B cell (primary cell): ENCODE measurements at regions not wholly inside any gene's neighbourhood (a gene's known extent, or its start where the extent isn't known, plus 50 kb on each side); places are given as distances from the start of the nearest gene placed in this dataset.

Experiments
- ATAC-seq: fragments of 200-7000 bp; cut with Tn5 transposase; one replicate; pipeline ENCODE4 v1.10.0; 2021; ENCODE audit warnings: low read depth, mild to moderate bottlenecking, moderate number of reproducible peaks, moderate library complexity
- CTCF ChIA-PET: fragments of 350-600 bp; sonication (Branson Sonifier 250); formaldehyde crosslinking; loops from one replicate; lab custom pipeline; 2021; ENCODE audit warnings: antibody characterized with exemption, inconsistent platforms; lab: Charles Lee
- POLR2A ChIA-PET: fragments of 350-600 bp; sonication (Branson Sonifier 250); formaldehyde crosslinking; loops from one replicate; lab custom pipeline; 2021; ENCODE audit warnings: antibody characterized with exemption; lab: Charles Lee
- DNase-seq: peaks from one replicate; pipeline ENCODE4 v3.0.0; 2013
- H2AFZ ChIP-seq: 2 replicates; pipeline ENCODE4 v1.6.1; 2012; ENCODE audit warnings: mild to moderate bottlenecking, low read depth, low read length; ENCODE audit not compliant: insufficient read depth, poor library complexity, severe bottlenecking
- H3K27ac ChIP-seq, 2 donors: 1 replicate in 1 of 2; 2 replicates in 1 of 2; pipeline ENCODE4 v1.5.1; 2012 to 2013; ENCODE audit warnings: low read length in 2 of 2, mild to moderate bottlenecking in 2 of 2, moderate library complexity in 1 of 2
- H3K27me3 ChIP-seq, 4 experiments: fragments of 200-600 bp in 1 of 4; sonication (generic) in 1 of 4; replicated peaks in 1 of 4; 1 replicate in 2 of 4; 2 replicates in 2 of 4; pipeline versions ENCODE4 v1.6.1 to v1.7.0; 2013 to 2016; ENCODE audit warnings: low read length in 3 of 4, mild to moderate bottlenecking in 2 of 4, mixed read lengths in 1 of 4, moderate library complexity in 1 of 4; ENCODE audit not compliant: insufficient read depth in 4 of 4, control insufficient read depth in 3 of 4; ENCODE audit errors: control extremely low read depth in 1 of 4
- H3K36me3 ChIP-seq, 2 experiments: replicated peaks in 1 of 2; 1 replicate in 1 of 2; 2 replicates in 1 of 2; pipeline versions ENCODE4 v1.6.1 to v1.7.1; 2013; ENCODE audit warnings: low read length in 1 of 2; ENCODE audit not compliant: insufficient read depth in 2 of 2, control insufficient read depth in 1 of 2; ENCODE audit errors: control extremely low read depth in 1 of 2, extremely low read depth in 1 of 2
- H3K4me1 ChIP-seq, 2 donors: fragments of 200-600 bp in 1 of 2; sonication (generic) in 1 of 2; 1 replicate in 1 of 2; 2 replicates in 1 of 2; pipeline versions ENCODE4 v1.5.1 to v1.6.1; 2013 to 2017; ENCODE audit warnings: low read length in 2 of 2; ENCODE audit not compliant: control insufficient read depth in 2 of 2, insufficient read depth in 2 of 2
- H3K4me2 ChIP-seq: replicated peaks from 2 replicates; pipeline ENCODE3; 2012; ENCODE audit warnings: mild to moderate bottlenecking, low read depth, low read length; ENCODE audit not compliant: poor library complexity, severe bottlenecking
- H3K4me3 ChIP-seq, 5 experiments: fragments of 200-600 bp in 1 of 5; sonication (generic) in 1 of 5; 1 replicate in 3 of 5; 2 replicates in 2 of 5; pipeline versions ENCODE4 v1.5.1 to v1.7.0; 2011 to 2016; ENCODE audit warnings: low read length in 4 of 5, mild to moderate bottlenecking in 4 of 5, low read depth in 2 of 5, control low read depth in 1 of 5, moderate library complexity in 1 of 5; ENCODE audit not compliant: insufficient read depth in 1 of 5; ENCODE audit errors: control extremely low read depth in 1 of 5, extremely low read depth in 1 of 5
- H3K79me2 ChIP-seq: fragments of 200-600 bp; sonication (generic); one replicate; pipeline ENCODE4 v1.6.0; 2016; ENCODE audit warnings: low read length; ENCODE audit not compliant: control insufficient read depth, insufficient read depth
- H3K9ac ChIP-seq: fragments of 200-600 bp; sonication (generic); 2 replicates; pipeline ENCODE4 v1.6.1; 2017; ENCODE audit warnings: mild to moderate bottlenecking, low read length, moderate library complexity
- H3K9me3 ChIP-seq, 3 donors: one replicate each; pipeline versions ENCODE4 v1.6.1 to v1.7.1; 2013; ENCODE audit warnings: low read length in 2 of 3; ENCODE audit not compliant: control insufficient read depth in 2 of 3, insufficient read depth in 1 of 3; ENCODE audit errors: control extremely low read depth in 1 of 3
- H4K20me1 ChIP-seq: 2 replicates; pipeline ENCODE4 v1.6.0; 2012; ENCODE audit warnings: mild to moderate bottlenecking, low read length; ENCODE audit not compliant: insufficient read depth, control insufficient read depth, poor library complexity, severe bottlenecking
- H3K27ac Mint-ChIP-seq: one replicate; pipeline ENCODE4 v1.8.0; 2021; ENCODE audit warnings: mixed read lengths
- H3K27me3 Mint-ChIP-seq: one replicate; pipeline ENCODE4 v1.8.0; 2021; ENCODE audit warnings: mixed read lengths
- H3K4me1 Mint-ChIP-seq: one replicate; pipeline ENCODE4 v1.8.0; 2021; ENCODE audit warnings: mixed read lengths
- H3K4me3 Mint-ChIP-seq: one replicate; pipeline ENCODE4 v1.8.0; 2021; ENCODE audit warnings: mixed read lengths
- H3K9me3 Mint-ChIP-seq: one replicate; pipeline ENCODE4 v1.8.0; 2022; ENCODE audit warnings: mixed read lengths; ENCODE audit not compliant: insufficient read depth
- EZH2 ChIP-seq: IDR thresholded peaks from 2 replicates; pipeline ENCODE4 v1.6.1; 2012; ENCODE audit warnings: borderline replicate concordance, low read depth, mild to moderate bottlenecking, moderate library complexity, low read length; ENCODE audit not compliant: insufficient read depth, poor library complexity, severe bottlenecking
- WGBS: methylation state at CpG from one replicate; pipeline ENCODE4 v1.1.5; 2013; ENCODE audit warnings: missing lambda C conversion rate; ENCODE audit not compliant: insufficient coverage; 5-methylcytosine and 5-hydroxymethylcytosine counted together
- intact Hi-C: fragments of 100-400 bp; cut with micrococcal nuclease; formaldehyde crosslinking; loops from one replicate; pipeline ENCODE4 v1.10.0; 2022
- TF ChIP-seq, protein P1 (sequence below): fragments of 200-600 bp; IDR thresholded peaks from one replicate; pipeline ENCODE4 v1.8.0; 2022; ENCODE audit warnings: antibody characterized with exemption, mild to moderate bottlenecking

DNA sequence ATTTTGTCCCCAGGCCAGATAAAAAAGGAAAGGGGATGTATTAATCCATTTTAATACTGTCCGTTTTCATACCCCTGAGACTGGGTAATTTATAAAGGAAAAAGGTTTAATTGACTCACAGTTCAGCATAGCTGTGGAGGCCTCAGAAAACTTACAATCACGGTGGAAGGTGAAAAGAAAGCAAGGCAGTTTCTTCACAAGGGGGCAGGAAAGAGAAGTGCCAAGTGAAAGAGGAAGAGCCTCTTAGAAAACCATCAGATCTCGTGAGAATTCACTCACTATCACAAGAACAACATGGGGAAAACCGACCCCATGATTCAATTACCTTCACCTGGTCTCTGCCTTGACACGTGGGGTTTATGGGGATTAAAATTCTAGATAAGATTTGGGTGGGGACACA lies 152.5 kb downstream of the IBTK start:
- ATAC-seq (no peak), DNase-seq (no peak)
- Histone ChIP-seq H3K27ac (no peak overlapping the region), H3K4me3 (no peak overlapping the region), H3K9ac (no peak overlapping the region), H3K27me3 (no peaks in the 10 kb centered on the region), H3K4me1 (no peaks in the 10 kb centered on the region), H4K20me1 (no peaks in the 10 kb centered on the region), H3K79me2 (no peaks in the 10 kb centered on the region), H3K9me3 (no peaks in the 10 kb centered on the region), H3K36me3 (no peaks in the 10 kb centered on the region), H2AFZ (no peak overlapping the region), H3K4me2 (no peak overlapping the region)
- intact Hi-C loops = no loop called here
- H3K27ac Mint-ChIP-seq = no peak overlapping the region
- ChIA-PET CTCF (no interaction called here), POLR2A (no interaction called here)
- TF ChIP-seq, protein P1, sequence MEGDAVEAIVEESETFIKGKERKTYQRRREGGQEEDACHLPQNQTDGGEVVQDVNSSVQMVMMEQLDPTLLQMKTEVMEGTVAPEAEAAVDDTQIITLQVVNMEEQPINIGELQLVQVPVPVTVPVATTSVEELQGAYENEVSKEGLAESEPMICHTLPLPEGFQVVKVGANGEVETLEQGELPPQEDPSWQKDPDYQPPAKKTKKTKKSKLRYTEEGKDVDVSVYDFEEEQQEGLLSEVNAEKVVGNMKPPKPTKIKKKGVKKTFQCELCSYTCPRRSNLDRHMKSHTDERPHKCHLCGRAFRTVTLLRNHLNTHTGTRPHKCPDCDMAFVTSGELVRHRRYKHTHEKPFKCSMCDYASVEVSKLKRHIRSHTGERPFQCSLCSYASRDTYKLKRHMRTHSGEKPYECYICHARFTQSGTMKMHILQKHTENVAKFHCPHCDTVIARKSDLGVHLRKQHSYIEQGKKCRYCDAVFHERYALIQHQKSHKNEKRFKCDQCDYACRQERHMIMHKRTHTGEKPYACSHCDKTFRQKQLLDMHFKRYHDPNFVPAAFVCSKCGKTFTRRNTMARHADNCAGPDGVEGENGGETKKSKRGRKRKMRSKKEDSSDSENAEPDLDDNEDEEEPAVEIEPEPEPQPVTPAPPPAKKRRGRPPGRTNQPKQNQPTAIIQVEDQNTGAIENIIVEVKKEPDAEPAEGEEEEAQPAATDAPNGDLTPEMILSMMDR = no peak
- no peak for TF ChIP-seq EZH2
- WGBS = no CpG with 5 or more reads among the region's 5 CpGs
- H3K27me3 Mint-ChIP-seq = no peaks in the 10 kb centered on the region
- H3K4me1 Mint-ChIP-seq = no peaks in the 10 kb centered on the region
- H3K9me3 Mint-ChIP-seq = no peaks in the 10 kb centered on the region
- no peak overlapping the region for H3K4me3 Mint-ChIP-seq

DNA sequence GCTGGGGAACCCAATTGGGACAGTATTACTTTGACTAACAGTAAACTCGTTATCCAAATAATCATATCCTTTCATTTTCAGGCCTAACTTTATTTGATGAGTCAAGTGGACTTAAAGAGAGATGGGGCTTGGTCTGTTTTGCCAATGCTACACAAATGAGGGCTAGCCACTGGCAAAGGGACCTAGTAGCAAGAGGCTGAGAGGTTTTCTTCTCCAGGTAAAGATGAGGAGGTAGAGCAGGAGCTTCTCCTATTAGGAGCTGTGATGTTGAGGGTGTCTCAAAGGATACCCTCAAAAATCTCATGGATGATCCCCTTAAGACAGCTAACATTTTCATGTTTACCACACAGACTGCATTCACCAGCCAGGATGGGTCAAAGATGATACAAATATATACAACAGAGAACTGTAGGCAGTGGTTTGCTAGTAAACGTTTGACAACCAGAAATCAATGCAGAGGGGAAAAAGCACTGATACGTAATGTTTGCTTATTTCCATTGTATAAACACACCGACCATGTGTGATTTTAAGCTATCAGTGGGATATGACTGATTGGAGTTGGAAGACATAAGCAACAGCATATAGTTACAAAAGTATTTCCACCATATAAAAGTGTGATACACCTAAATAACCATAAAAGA lies 153.3 kb downstream of the IBTK start:
- no CpG with 5 or more reads among the region's 4 CpGs for WGBS
- ChIA-PET POLR2A (no interaction called here), CTCF (no interaction called here)
- intact Hi-C loops = no loop called here
- no peak for ATAC-seq
- Mint-ChIP-seq H3K27me3 (no peaks in the 10 kb centered on the region), H3K4me3 (no peak overlapping the region), H3K4me1 (no peaks in the 10 kb centered on the region), H3K9me3 (no peaks in the 10 kb centered on the region), H3K27ac (no peak overlapping the region)
- Histone ChIP-seq H3K27me3 (no peaks in the 10 kb centered on the region), H3K79me2 (no peaks in the 10 kb centered on the region), H4K20me1 (no peaks in the 10 kb centered on the region), H3K27ac (no peak overlapping the region), H2AFZ (no peak overlapping the region), H3K4me1 (no peaks in the 10 kb centered on the region), H3K36me3 (no peaks in the 10 kb centered on the region), H3K4me3 (no peak overlapping the region), H3K4me2 (no peak overlapping the region), H3K9me3 (no peaks in the 10 kb centered on the region), H3K9ac (no peak overlapping the region)
- no peak for DNase-seq
- TF ChIP-seq, protein P1 = no peak
- TF ChIP-seq EZH2 = no peak
